Stimulated activated CD4-positive, alpha-beta T cell treated with anti-CD3 and anti-CD28 coated beads, TNF-alpha, amount 100 ng/mL, for 4 hours (primary cell): ENCODE measurements at regions not wholly inside any gene's neighbourhood (a gene's known extent, or its start where the extent isn't known, plus 50 kb on each side); places are given as distances from the start of the nearest gene placed in this dataset.

ENCODE experiments used
- DNase-seq, 3 experiments: peaks; one replicate each; pipeline ENCODE4 v3.0.0-alpha.2; 2020; ENCODE audit warnings: low read depth in 3 of 3

DNA sequence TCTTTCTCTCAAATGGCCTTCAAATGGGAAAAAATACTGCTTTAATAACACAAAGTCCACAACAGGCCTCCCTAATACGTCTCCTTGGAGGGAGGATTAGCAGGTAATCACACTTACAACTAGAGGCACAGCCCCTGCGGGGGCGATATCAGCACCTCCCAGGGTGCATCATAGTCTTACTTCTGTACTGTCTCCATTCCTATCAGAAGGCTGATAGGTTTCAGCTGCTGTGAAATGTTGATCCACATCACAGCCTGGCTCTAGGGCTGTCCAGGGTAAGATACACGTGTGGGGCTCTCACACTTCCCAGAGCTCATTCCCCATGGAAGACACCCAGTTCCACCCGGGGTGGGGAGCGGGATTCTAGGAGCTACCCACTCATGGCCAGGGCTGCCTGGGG lies 139.1 kb upstream of the SFSWAP start:
- DNase-seq, result no peak

DNA sequence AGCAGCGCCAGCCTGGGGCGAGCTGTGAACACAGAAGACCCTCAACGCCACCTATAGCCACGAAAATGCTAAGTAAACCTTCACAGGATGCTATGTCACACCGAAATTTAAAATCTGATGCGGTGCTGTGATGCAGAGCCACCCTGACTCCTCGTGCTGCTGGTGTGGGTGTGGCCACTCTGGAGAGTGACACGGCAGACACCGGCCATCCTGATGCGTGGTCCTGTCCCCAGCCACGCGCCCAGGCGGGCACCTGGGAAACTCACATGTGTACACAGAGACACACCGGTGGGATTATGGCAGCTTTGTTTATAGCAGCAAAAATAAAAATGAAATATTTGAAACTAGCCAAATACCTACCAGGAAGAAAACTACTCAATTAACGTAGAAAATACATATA lies 138.3 kb upstream of the SFSWAP start:
- DNase-seq, result no peak

DNA sequence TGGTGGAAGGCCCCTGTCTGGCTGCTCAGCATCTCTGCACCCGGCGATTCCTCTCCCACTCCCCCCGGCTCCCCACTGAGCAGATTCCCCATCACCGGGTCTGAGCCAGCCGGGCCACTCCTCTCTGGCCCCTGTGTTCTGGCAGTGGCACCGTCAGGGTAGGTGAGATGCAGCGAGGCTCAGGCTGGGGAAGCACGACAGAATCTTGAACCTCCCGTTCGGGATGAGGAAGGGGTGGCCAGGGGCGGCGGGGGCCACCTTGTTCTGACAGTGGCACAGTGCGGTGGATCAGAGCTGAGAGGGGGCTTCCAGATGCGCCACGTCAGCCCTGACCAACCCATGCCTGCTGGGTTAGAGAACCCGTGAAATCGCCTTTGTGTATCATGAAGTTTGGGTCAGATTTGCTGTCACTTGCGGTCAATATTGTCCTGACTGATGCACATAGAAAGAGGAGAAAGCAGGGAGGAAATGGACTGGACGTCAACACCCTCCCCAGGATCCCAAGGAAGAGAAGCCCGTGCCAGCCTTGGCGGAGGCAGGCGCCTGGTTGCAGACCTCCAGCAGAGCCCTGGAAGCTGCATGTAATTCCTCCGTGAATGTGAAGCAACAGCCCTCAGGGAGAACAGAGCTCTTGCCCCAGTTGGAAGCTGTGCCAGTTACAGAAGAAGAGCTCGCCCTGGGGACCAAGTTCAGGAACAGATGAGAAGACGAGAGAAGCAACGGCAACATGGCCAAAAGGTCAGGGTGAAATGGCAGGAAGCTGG lies 137.1 kb upstream of the SFSWAP start:
- no peak for DNase-seq

DNA sequence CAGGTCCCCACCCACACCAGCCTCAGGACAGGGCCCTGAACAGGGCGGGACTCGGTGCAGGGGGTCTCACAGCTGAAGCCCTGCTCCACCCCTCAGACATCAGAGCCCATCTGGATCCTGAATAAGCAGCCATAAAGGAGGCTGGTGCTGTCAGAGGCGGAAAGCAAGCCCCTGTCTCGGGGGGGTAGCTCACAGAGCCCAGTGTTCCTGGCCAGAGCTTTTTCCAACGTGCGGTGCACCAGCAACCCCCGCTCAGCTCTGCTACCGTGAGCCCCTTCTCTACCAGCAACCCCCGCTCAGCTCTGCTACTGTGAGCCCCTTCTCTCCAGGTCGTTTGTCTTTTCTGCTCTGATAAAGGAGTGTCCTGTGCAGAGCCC lies 136.5 kb upstream of the SFSWAP start:
- no peak for DNase-seq

DNA sequence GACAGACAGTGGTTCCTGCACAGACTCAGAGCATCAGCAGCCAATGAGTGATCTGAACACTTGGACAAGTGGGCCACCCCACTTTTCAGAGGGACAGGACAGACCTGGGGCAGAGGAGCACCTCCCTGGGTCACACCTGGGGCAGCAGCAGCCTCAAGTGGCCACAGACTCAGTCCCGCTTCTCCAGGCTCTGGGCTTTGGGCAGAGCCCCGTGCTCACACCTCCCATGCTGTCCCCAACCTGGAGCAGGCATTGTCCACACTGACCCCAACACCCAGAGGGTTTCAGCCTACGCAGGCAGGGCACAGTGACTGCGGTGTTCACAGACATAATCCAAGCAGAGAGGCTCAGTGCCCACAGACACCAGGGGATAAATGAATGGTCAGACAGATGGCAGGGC lies 135.5 kb upstream of the SFSWAP start:
- no peak for DNase-seq

DNA sequence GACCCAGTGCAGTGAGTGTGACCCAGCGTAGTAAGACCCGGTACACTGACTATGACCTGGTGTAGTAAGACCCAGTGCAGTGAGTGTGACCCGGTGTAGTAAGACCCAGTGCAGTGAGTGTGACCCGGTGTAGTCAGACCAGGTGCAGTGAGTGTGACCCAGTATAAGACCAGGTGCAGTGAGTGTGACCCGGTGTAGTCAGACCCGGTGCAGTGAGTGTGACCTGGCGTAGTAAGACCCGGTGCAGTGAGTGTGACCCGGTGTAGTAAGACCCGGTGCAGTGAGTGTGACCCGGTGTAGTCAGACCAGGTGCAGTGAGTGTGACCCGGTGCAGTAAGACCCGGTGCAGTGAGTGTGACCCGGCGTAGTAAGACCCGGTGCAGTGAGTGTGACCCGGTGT lies 134.2 kb upstream of the SFSWAP start:
- peak in 2 of 3 experiments; percentile 9 for DNase-seq

DNA sequence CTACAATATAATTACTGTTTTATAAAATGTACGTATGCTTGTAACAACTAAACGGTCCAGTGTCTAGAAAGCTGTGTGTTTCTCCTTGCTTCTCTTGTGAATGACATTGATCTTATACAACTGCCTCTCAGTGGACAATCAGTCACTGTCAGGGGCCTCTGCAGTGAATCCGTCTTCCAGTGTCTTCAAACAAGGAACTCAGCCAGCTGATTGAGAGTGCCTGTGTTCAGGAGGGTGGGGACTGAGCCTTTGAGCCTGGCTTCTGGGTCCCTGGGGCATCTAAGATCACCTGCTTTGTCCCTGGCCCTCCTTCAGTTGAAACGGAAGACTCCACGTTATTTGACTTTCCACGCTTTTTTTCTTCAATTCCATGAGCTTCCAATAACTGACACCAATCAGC lies 133.1 kb upstream of the SFSWAP start:
- DNase-seq, result no peak

DNA sequence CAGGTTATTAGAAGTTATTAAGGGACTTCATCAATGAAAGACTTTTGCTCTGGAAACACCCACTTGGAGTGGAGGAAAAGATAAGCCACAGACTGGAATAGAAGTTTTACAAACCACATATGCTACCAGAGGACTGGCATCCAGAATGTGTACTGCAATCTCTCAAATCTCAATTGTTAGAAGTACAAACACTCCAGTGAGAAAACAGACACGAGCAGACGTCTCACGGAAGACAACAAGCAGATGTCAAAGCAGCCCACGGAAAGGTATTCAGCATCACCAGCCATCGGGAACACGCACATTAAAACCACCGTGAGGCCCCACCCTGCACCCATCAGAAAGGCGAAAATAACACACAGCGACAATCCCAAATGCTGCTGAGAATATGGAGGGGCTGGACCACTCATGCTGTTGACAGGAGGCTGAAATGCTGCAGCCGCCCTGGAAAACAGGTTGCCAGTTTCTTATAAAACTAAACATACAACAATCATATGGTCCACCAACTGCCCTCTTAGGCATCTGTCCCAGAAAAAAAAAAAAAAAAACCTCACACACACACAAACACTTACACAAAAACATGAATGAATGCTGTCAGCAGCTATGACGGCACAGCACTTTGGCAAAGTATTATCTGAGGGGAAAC lies 131.9 kb upstream of the SFSWAP start:
- no peak for DNase-seq

DNA sequence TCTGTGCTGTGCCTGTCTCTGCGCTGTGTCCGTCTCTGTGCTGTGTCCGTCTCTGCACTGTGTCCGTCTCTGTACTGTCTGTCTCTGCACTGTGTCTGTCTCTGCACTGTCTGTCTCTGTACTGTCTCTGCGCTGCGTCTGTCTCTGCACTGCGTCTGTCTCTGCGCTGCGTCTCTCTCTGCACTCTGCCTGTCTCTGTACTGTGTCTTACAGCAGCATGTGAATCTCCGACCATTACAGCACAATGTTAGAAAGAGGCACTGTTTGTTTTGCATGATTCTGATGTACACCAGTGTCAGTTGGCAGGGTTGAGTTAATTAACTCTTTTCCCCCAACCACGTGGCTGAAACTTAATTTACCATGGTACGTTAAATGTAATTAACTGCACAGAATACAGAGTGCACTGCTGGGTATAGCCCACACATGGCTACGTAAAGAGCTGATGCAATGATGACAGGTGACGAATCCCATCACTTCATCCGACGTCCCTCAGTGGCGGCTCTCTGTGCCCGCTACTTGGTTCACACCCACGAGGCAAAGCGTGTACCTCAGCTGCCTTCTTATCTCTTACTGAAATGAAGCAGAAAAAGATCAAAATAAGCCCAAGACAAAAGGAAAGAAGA lies 127.7 kb upstream of the SFSWAP start:
- DNase-seq, result no peak

DNA sequence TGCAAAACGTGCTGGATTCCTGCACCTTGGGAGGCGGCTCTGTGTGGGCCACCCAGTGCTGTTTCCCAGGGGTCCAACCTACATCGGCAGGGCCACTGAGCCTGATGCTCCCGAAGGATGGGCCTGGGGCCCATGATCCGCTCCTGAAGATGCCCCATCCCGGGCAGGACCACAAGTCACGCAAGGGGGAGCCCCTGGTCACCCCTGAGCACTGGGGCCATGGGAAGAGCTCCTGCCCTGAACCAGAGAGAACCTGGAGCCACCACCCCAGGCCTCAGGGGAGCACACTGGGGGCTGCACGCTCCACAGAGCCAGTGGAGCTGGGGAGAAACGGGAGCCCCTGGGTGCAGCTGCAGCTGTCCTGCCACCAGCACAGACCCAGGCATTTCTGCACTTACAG lies 124.6 kb upstream of the SFSWAP start:
- no peak for DNase-seq

DNA sequence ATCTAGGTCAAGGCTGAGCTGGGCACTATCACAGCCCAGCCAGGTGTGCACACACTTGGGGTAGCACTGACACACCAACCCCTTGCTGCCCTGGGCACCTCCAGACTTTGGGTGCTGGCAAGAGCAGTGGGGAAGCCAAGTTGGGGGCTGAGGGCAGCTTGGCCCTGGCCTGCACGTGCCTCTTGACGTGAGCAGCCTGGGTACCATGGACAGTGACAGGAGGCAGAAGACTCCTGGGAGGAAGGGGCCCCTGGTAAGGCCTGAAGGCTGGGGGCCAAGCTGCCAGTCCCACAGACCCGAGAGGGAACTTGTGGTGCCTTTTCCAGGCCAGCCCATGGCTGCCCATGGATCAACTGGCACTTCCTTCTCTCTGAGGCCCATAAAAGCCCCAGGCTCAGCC lies 124.1 kb upstream of the SFSWAP start:
- DNase-seq, result no peak

DNA sequence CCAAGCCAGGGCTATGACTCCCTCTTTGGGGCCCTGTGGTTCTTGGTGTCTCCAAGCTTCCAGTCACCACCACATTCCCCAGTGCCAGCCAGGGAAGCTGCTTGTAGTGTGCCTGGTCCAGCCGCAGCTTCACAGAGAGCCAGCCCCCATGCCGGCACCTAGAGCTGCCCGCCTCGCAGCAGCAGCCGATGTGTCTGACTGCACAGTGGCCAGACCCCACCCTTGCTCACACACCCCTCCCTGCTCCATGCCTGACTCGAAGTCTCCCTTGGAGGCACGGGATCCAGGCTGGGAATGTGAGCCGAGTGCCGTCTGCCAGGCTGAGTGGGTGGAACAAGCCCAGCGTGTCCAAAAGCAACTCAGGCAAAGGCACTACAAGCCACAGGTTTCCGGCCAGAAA lies 123.3 kb upstream of the SFSWAP start:
- no peak for DNase-seq

DNA sequence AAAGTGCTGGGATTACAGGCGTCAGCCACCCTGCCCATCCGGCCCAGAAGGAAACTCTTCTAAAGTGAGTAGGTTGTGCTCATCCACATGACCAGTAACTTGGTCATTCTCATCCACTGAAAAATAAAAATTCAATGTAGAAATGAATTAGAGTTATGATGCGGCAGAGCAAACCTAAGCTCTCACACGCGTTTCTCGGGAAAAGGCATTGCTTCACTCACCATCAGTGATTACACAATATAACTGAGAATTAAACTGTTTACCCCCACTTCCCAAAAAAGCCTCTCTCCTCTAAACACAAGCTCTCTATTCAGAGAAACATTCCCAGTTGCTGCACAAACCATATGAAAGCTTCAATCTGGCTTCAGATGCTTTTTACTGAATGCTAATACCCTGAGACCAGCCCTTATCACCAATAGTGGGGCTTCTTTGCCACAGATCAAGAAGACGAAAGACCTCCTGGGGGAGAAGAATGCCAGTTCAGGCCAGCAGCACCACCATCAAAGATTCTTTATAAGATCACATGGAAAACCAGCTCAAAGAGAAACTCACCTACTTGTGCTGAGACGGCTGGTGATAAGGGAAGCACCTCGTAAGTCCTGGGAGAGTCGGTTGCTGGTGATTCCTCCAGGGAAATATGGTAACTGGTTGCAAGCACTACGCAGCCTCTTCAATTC lies 121.5 kb upstream of the SFSWAP start:
- no peak for DNase-seq

DNA sequence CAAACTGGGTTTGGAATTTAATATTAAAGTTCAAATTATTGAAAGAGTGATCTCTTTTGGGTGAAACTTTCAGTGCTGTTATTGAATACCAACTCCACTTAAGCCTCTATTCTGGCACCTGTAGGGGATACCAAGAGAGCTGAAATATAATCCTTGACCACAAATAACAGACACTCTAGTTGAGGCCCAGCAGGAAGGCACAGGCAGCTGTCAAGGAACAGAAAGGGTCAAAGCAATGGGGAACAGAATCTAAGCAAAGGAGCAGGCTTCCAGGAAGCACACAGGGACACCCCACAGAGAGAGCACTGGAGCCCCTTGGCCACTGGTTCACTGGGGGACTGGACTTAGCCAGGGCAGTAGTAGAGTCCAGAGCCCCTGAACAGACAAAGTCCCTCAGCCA lies 120.9 kb upstream of the SFSWAP start:
- no peak for DNase-seq

DNA sequence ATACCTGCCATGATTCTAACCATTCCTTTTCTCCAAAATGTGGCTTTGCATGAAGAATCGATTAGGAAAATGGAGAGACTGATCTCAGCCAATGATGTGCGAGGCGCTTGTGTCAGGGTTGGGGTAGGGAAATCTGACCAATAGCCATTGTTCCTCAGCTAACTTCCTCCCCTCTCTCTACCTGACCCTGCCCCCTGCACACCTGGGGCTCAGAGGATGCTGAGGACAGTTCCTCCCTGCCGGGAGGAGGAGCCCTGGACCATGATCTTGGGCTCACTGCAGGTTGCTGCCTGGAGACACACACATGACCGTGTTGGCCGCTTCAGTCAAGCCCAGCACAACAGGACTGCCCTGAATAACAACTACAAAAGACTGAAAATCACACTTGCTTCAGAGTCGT lies 119.8 kb upstream of the SFSWAP start:
- no peak for DNase-seq

DNA sequence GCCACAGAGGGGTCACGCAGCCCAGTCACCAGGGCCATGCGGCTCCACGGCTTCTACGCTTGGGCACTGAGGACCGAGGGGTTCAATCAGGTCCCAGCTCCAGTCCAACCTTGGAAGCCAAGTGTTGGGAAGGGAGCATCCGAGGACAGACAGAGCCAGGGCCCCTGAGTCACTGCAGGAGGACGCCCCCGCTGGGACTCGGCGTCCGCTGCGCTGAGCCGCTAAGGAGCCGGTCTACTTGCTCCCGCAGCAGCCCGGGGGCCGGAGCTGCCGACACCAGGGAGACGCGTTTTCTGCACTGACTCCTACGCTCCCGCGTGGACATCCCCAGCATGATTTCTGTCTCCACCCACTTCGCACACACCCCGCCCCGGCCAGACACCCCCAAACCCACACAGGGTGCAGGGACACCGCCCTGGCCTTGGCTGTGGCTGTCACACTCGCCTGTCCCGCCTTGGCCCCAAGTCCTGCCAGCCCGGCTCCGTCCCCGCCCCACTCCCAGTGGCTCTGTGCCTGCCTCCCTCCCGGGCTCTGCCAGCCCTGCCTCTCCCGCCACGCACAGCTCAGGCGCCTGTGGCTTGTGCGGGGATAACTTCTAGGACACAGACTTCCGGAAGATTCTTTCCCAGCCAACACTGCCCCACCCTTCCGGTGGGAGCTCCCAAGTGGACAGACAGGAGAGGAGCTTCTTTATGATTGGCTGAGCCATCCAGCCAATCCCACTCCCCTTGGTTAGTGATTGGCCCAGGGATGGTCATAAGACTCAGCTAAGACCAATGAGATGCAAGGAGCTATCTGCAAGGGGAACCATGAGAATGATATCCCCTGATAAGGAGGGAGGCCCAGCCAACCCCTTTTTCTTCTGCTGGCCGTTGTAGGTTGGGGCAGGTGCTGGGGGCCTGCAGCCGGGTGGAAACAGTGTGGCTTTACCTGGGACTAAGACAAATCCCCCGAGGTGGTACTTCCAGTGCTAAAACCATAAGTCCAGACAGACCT lies 118.9 kb upstream of the SFSWAP start:
- no peak for DNase-seq

DNA sequence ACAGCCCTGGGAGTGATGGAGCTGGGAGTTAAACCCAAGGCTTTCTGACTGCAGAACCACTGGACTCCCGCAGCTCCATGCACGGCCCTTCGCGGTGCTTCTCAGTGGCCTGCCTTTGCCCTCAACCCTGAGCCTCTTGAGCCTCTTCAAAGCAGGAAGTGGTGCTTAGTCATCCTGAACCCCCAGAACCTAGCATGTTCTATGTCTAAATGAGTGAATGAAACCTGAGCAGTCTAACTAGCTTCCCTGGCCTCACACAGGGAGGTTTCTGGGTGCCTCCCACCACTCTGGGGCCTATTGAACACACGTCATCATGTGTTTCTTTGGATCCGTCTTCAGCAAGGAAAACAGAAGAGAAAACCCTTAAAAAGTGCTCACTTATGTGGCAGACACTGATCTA lies 117.9 kb upstream of the SFSWAP start:
- DNase-seq, result no peak

DNA sequence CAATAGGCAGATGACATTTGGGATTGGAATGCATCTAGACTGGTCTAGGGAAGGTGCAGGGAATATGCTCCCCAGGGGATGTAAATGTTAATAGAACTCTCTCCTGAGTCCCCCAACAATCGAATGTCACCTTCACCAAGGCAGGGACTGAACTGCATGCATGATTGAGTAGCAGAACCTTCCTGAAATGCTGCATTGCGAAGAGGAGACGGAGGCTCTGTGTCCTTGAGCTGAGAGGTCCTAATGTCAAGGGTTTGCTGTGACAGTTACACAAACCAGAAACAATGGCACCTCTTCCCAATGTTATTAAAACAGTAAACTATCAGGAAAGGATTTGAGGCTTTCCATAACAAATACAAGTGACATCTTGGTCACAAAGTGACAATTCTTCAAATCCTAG lies 117.5 kb upstream of the SFSWAP start:
- DNase-seq, result no peak

DNA sequence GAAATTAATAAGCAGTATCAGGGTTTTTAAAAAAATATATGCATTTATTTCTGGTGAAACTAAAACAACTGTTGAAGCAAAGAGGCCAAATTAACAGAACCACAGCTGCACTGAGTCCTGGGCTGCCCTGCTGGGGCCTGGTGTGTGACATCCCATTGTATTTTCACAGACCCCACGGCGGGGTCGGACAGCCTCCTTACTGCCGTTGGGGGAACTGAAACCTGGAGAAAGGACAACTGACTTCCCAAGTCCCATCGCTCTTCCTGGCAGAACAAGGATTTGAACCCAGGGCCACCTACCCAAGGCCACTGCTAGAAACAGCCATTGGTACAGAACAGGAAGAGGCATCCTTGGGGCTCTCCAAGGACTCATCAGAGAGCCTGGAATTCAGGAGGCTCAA lies 114.8 kb upstream of the SFSWAP start:
- DNase-seq, result no peak

DNA sequence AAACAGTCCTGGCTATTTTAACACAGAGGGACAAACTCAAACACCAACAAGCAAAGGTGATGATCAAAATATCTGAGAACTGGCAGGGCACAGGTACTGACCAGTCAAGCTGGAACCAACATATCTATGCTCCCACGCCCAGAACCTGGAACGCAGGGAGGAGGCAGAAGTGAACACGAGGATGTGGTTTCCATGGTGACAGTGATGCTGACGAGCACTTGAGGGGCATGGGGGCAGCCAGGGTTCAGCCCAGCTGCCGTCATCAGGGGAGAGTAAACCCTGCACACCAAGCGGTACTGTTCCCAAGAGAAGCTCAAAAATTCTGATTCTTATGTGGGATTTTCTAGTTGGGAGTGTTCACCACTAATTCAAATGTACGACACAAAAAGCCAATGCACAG lies 113.6 kb upstream of the SFSWAP start:
- no peak for DNase-seq

DNA sequence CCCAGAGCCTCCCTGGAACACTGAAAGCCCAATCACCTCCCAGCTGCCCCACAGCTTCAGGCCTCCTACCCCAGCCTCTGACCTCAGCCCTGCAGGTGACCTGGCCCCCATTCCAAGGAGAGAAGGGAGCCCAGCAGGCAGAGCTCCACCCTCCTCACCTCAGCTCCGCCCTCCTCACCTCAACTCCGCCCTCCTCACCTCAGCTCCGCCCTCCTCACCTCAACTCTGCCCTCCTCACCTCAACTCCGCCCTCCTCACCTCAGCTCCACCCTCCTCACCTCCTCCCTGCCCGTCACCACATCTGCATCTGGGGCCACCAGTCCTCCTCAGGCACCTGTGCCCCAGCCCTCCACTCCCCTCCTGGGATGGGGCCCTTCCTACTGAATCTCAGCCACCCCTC lies 112.2 kb upstream of the SFSWAP start:
- DNase-seq, result no peak
